ENCODE measurements at regions not wholly inside any gene's neighbourhood (a gene's known extent, or its start where the extent isn't known, plus 50 kb on each side); places are given as distances from the start of the nearest gene placed in this dataset.

DNA sequence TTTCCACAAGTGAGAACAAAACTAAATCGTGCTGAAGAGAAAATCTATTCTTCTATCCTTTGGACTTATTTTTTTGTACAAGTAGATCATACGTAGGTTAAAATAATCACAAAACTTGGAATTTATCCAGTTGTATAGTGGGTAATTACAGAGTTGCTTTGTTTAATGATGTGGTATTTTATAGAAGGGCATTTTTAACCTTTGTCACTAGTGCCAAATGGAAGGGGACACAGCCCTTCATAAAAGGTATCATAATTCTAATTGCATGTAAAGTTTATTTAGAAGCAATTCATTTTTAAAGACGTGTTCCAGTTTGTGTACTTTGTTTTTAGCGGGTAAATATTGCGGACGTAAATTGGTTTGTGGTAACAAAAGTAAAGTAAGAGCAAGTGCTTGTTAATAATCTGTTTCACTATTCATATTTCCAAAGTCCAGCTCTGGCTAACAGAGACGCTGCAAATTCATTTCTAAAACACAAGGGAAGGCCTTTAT is 99.5 kb downstream of the ERCC5 start:
- 94% methylated on average over 7 of the region's 7 CpGs for WGBS
- Histone ChIP-seq H3K9me3 (ENCODE audit: control insufficient read depth in 2 of 2, insufficient read depth in 1 of 2, low read length in 1 of 2) (no peaks in the 10 kb centered on the region), H3K27ac (ENCODE audit: low read depth in 1 of 2, low read length in 1 of 2) (no peak overlapping the region), H3K27me3 (ENCODE audit: control insufficient read depth in 2 of 2, insufficient read depth in 1 of 2, low read length in 1 of 2) (no peaks in the 10 kb centered on the region), H3K4me1 (ENCODE audit: control insufficient read depth in 2 of 2, insufficient read depth in 2 of 2, low read length in 2 of 2) (no peaks in the 10 kb centered on the region), H3K36me3 (ENCODE audit: control insufficient read depth in 2 of 2, insufficient read depth in 2 of 2, low read length in 1 of 2) (no peaks in the 10 kb centered on the region), H3K4me3 (ENCODE audit: low read length in 2 of 2) (no peak overlapping the region)
- no peak for DNase-seq (ENCODE audit: low read depth in 6 of 9, low spot score in 9 of 9)

GRCh38 chr13:102944821-102945220 is 99.0 kb downstream of the ERCC5 start:
- no peaks in the 10 kb centered on the region for H3K4me1 ChIP-seq (ENCODE audit: control insufficient read depth in 2 of 2, insufficient read depth in 2 of 2, low read length in 2 of 2)
- H3K4me3 ChIP-seq (ENCODE audit: low read length in 2 of 2): no peak overlapping the region
- 79% methylated on average over 2 of the region's 2 CpGs for WGBS
- no peaks in the 10 kb centered on the region for H3K27me3 ChIP-seq (ENCODE audit: control insufficient read depth in 2 of 2, insufficient read depth in 1 of 2, low read length in 1 of 2)
- H3K9me3 ChIP-seq (ENCODE audit: control insufficient read depth in 2 of 2, insufficient read depth in 1 of 2, low read length in 1 of 2): no peaks in the 10 kb centered on the region
- DNase-seq (ENCODE audit: low read depth in 6 of 9, low spot score in 9 of 9): no peak
- no peak overlapping the region for H3K27ac ChIP-seq (ENCODE audit: low read depth in 1 of 2, low read length in 1 of 2)
- no peaks in the 10 kb centered on the region for H3K36me3 ChIP-seq (ENCODE audit: control insufficient read depth in 2 of 2, insufficient read depth in 2 of 2, low read length in 1 of 2)

DNA sequence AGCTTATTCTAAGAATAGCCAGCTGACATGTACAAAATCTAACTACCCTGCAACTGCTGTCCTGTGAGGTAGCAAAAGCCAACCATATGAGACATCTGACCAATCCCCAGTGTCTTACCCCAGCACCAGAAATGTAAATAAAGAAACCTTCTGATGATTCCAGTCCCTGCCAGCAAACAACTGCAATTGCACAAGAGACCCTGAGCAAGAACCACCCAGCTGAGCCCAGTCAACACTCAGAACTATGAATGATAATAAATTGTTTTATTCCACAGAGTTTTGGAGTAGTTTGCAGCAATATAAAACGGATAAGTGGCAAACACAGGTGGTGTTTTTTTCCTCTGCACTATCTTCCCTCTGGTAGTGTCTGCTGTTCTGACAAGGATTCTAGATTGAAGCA is 94.9 kb downstream of the ERCC5 start:
- H3K27ac ChIP-seq (ENCODE audit: low read depth in 1 of 2, low read length in 1 of 2): no peak overlapping the region
- no peak overlapping the region for H3K4me3 ChIP-seq (ENCODE audit: low read length in 2 of 2)
- no peaks in the 10 kb centered on the region for H3K9me3 ChIP-seq (ENCODE audit: control insufficient read depth in 2 of 2, insufficient read depth in 1 of 2, low read length in 1 of 2)
- 97% methylated on average over 1 of the region's 1 CpG for WGBS
- H3K36me3 ChIP-seq (ENCODE audit: control insufficient read depth in 2 of 2, insufficient read depth in 2 of 2, low read length in 1 of 2): no peaks in the 10 kb centered on the region
- H3K4me1 ChIP-seq (ENCODE audit: control insufficient read depth in 2 of 2, insufficient read depth in 2 of 2, low read length in 2 of 2): no peaks in the 10 kb centered on the region
- H3K27me3 ChIP-seq (ENCODE audit: control insufficient read depth in 2 of 2, insufficient read depth in 1 of 2, low read length in 1 of 2): no peaks in the 10 kb centered on the region
- no peak for DNase-seq (ENCODE audit: low read depth in 6 of 9, low spot score in 9 of 9)

DNA sequence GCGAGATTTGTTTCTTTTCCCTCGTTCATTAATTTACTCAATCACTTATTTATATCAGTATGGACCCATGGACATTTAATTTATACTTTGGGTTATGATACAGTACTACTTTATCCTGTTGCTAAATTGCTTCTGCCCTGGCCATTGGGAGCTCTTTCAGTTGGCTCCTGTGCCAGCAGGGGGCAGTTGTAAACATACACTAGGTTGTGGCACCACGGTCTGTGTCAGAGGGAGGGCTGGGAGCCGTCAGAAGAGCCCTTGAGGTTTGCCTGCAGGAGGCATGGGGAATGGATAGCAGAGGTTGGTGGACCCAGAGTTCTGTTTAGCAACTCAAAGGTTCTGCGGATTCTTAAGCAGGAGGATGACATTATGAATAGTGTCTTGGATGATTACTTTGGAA is 94.3 kb downstream of the ERCC5 start:
- DNase-seq (ENCODE audit: low read depth in 6 of 9, low spot score in 9 of 9): no peak
- Histone ChIP-seq H3K36me3 (ENCODE audit: control insufficient read depth in 2 of 2, insufficient read depth in 2 of 2, low read length in 1 of 2) (no peaks in the 10 kb centered on the region), H3K9me3 (ENCODE audit: control insufficient read depth in 2 of 2, insufficient read depth in 1 of 2, low read length in 1 of 2) (no peaks in the 10 kb centered on the region), H3K4me1 (ENCODE audit: control insufficient read depth in 2 of 2, insufficient read depth in 2 of 2, low read length in 2 of 2) (no peaks in the 10 kb centered on the region), H3K4me3 (ENCODE audit: low read length in 2 of 2) (no peak overlapping the region), H3K27me3 (ENCODE audit: control insufficient read depth in 2 of 2, insufficient read depth in 1 of 2, low read length in 1 of 2) (no peaks in the 10 kb centered on the region), H3K27ac (ENCODE audit: low read depth in 1 of 2, low read length in 1 of 2) (no peak overlapping the region)
- WGBS: 87% methylated on average over 5 of the region's 5 CpGs

DNA sequence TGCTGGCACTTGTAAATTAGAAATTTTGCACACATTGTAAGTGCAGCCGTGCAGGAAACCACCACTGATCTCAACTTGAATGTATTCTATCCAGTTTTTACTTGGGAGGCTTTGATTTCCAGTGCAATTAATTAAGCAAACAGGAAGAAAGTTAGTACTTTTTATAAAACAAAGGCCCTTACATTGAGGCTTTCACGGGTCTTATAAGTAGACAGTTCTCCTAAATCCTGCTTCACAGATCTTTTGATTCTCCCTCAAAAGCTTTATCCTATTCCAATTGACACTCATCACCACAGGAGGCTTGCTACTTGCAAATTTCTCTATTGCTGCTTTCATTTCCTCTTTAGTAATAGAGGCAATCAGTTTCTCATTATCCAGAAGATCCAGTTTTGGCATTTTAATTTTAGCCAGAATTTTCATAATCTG is 90.1 kb downstream of the ERCC5 start:
- WGBS: 64% methylated on average over 2 of the region's 2 CpGs
- Histone ChIP-seq H3K4me1 (ENCODE audit: control insufficient read depth in 2 of 2, insufficient read depth in 2 of 2, low read length in 2 of 2) (no peaks in the 10 kb centered on the region), H3K4me3 (ENCODE audit: low read length in 2 of 2) (no peak overlapping the region), H3K27ac (ENCODE audit: low read depth in 1 of 2, low read length in 1 of 2) (no peak overlapping the region), H3K36me3 (ENCODE audit: control insufficient read depth in 2 of 2, insufficient read depth in 2 of 2, low read length in 1 of 2) (no peaks in the 10 kb centered on the region), H3K27me3 (ENCODE audit: control insufficient read depth in 2 of 2, insufficient read depth in 1 of 2, low read length in 1 of 2) (no peaks in the 10 kb centered on the region), H3K9me3 (ENCODE audit: control insufficient read depth in 2 of 2, insufficient read depth in 1 of 2, low read length in 1 of 2) (no peaks in the 10 kb centered on the region)
- no peak for DNase-seq (ENCODE audit: low read depth in 6 of 9, low spot score in 9 of 9)

GRCh38 chr13:102933523-102933922 is 87.7 kb downstream of the ERCC5 start:
- Histone ChIP-seq H3K9me3 (ENCODE audit: control insufficient read depth in 2 of 2, insufficient read depth in 1 of 2, low read length in 1 of 2) (no peaks in the 10 kb centered on the region), H3K4me3 (ENCODE audit: low read length in 2 of 2) (no peak overlapping the region), H3K27me3 (ENCODE audit: control insufficient read depth in 2 of 2, insufficient read depth in 1 of 2, low read length in 1 of 2) (no peaks in the 10 kb centered on the region), H3K4me1 (ENCODE audit: control insufficient read depth in 2 of 2, insufficient read depth in 2 of 2, low read length in 2 of 2) (no peaks in the 10 kb centered on the region), H3K27ac (ENCODE audit: low read depth in 1 of 2, low read length in 1 of 2) (no peak overlapping the region), H3K36me3 (ENCODE audit: control insufficient read depth in 2 of 2, insufficient read depth in 2 of 2, low read length in 1 of 2) (no peaks in the 10 kb centered on the region)
- no peak for DNase-seq (ENCODE audit: low read depth in 6 of 9, low spot score in 9 of 9)
- WGBS: 93% methylated on average over 3 of the region's 3 CpGs

DNA sequence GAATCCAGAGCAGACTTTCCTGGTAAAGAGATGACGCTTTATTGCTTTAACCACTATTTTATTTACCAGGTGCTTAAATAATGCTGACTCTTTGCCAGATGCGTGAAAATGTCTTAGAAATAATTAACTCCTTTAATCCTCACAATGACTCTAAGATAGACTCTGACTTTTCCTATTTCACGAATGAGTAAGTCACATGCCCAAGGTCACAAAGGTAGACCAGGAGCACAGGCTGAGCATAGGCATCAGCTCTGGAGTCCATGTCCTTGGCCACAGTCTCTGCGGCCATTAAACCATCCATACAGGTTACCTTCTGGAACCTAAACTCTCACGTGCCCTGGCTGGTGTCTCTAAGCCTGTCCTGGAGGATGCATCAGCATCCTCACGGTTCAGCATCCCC is 87.3 kb downstream of the ERCC5 start:
- Histone ChIP-seq H3K4me3 (ENCODE audit: low read length in 2 of 2) (no peak overlapping the region), H3K27me3 (ENCODE audit: control insufficient read depth in 2 of 2, insufficient read depth in 1 of 2, low read length in 1 of 2) (no peaks in the 10 kb centered on the region), H3K27ac (ENCODE audit: low read depth in 1 of 2, low read length in 1 of 2) (no peak overlapping the region), H3K4me1 (ENCODE audit: control insufficient read depth in 2 of 2, insufficient read depth in 2 of 2, low read length in 2 of 2) (no peaks in the 10 kb centered on the region), H3K36me3 (ENCODE audit: control insufficient read depth in 2 of 2, insufficient read depth in 2 of 2, low read length in 1 of 2) (no peaks in the 10 kb centered on the region), H3K9me3 (ENCODE audit: control insufficient read depth in 2 of 2, insufficient read depth in 1 of 2, low read length in 1 of 2) (no peaks in the 10 kb centered on the region)
- WGBS: 93% methylated on average over 6 of the region's 6 CpGs
- DNase-seq (ENCODE audit: low read depth in 6 of 9, low spot score in 9 of 9): no peak

DNA sequence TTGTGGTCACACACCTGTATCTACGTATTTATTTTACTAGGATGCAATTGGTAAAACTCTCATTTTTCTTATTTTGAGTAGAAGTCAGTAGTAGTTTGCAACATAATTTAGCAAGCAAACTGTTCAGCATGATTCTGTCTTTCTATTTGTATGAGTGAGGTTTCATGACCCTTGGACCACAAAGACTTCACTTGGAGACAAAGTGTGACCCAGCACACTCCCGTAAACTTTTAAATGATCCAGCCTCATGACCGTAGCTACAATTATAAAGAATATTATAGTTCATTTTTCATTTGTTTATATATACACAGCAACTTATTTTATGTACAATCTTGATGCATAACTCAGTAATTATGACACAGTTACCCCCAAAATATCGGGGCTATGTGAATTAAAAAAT is 86.5 kb downstream of the ERCC5 start:
- 94% methylated on average over 4 of the region's 4 CpGs for WGBS

DNA sequence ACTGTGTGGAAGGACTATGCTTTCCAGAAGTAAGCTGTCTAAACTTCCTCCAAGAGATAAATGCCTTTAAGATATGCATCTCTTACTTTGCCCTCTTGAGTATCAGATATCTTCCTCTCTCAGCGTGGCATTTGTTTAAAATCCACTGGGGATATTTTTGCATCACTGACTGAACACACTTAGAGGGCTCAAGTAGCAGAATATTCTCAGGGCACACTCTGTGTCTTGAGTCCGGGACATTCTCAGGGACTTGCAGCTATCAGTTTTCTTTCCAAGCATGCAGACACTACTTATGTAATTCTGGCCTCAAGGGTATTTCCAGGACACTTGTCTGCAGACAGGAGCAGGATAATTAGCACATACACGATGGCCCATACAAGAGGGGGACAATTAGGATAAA is 84.7 kb downstream of the ERCC5 start:
- peak in 1 of 9 donors; percentile 19 for DNase-seq (ENCODE audit: low read depth in 6 of 9, low spot score in 9 of 9)
- Histone ChIP-seq H3K27me3 (ENCODE audit: control insufficient read depth in 2 of 2, insufficient read depth in 1 of 2, low read length in 1 of 2) (no peaks in the 10 kb centered on the region), H3K4me1 (ENCODE audit: control insufficient read depth in 2 of 2, insufficient read depth in 2 of 2, low read length in 2 of 2) (no peaks in the 10 kb centered on the region), H3K36me3 (ENCODE audit: control insufficient read depth in 2 of 2, insufficient read depth in 2 of 2, low read length in 1 of 2) (no peaks in the 10 kb centered on the region), H3K27ac (ENCODE audit: low read depth in 1 of 2, low read length in 1 of 2) (no peak overlapping the region), H3K9me3 (ENCODE audit: control insufficient read depth in 2 of 2, insufficient read depth in 1 of 2, low read length in 1 of 2) (no peaks in the 10 kb centered on the region), H3K4me3 (ENCODE audit: low read length in 2 of 2) (no peak overlapping the region)
- WGBS: 81% methylated on average over 3 of the region's 3 CpGs

More for the DNA sequence above, 86.5 kb downstream of the ERCC5 start:
- H3K27me3 ChIP-seq (ENCODE audit: control insufficient read depth in 2 of 2, insufficient read depth in 1 of 2, low read length in 1 of 2): no peaks in the 10 kb centered on the region
- H3K4me1 ChIP-seq (ENCODE audit: control insufficient read depth in 2 of 2, insufficient read depth in 2 of 2, low read length in 2 of 2): no peaks in the 10 kb centered on the region
- H3K36me3 ChIP-seq (ENCODE audit: control insufficient read depth in 2 of 2, insufficient read depth in 2 of 2, low read length in 1 of 2): no peaks in the 10 kb centered on the region
- no peak overlapping the region for H3K27ac ChIP-seq (ENCODE audit: low read depth in 1 of 2, low read length in 1 of 2)
- no peak for DNase-seq (ENCODE audit: low read depth in 6 of 9, low spot score in 9 of 9)
- H3K4me3 ChIP-seq (ENCODE audit: low read length in 2 of 2): no peak overlapping the region
- no peaks in the 10 kb centered on the region for H3K9me3 ChIP-seq (ENCODE audit: control insufficient read depth in 2 of 2, insufficient read depth in 1 of 2, low read length in 1 of 2)

Data from thymus (tissue), 11 donors.